ENCODE measurements at regions not wholly inside any gene's neighbourhood (a gene's known extent, or its start where the extent isn't known, plus 50 kb on each side); places are given as distances from the start of the nearest gene placed in this dataset.

GRCh38 chr14:26213846-26214575, 383.8 kb downstream of the NOVA1 start:
- in situ Hi-C loops (cut with HindIII; ENCODE audit: low sequenced_read_pairs), result no loop called here
- DNase-seq (ENCODE audit: low spot score), result peak; percentile 48

GRCh38 chr14:26209699-26210098, 388.1 kb downstream of the NOVA1 start:
- no peak for DNase-seq (ENCODE audit: low spot score)
- in situ Hi-C loops (cut with HindIII; ENCODE audit: low sequenced_read_pairs), result no loop called here

GRCh38 chr14:26206640-26207039, 391.2 kb downstream of the NOVA1 start:
- DNase-seq (ENCODE audit: low spot score), result no peak
- in situ Hi-C loops (cut with HindIII; ENCODE audit: low sequenced_read_pairs), result no loop called here

- peak; percentile 85 for DNase-seq (ENCODE audit: low spot score)
- in situ Hi-C loops (cut with HindIII; ENCODE audit: low sequenced_read_pairs), result no loop called here
Observed at GRCh38 chr14:26204728-26205479, 392.9 kb downstream of the NOVA1 start.

GRCh38 chr14:26204366-26204727, 393.5 kb downstream of the NOVA1 start:
- in situ Hi-C loops (cut with HindIII; ENCODE audit: low sequenced_read_pairs), result no loop called here
- DNase-seq (ENCODE audit: low spot score), result no peak

- no peak for DNase-seq (ENCODE audit: low spot score)
- in situ Hi-C loops (cut with HindIII; ENCODE audit: low sequenced_read_pairs), result no loop called here
Observed at GRCh38 chr14:26200687-26201086, 397.1 kb downstream of the NOVA1 start.

GRCh38 chr14:26199590-26200370, 398.1 kb downstream of the NOVA1 start:
- DNase-seq (ENCODE audit: low spot score), result no peak
- in situ Hi-C loops (cut with HindIII; ENCODE audit: low sequenced_read_pairs), result no loop called here

GRCh38 chr14:26199096-26199495, 398.7 kb downstream of the NOVA1 start:
- in situ Hi-C loops (cut with HindIII; ENCODE audit: low sequenced_read_pairs), result no loop called here
- no peak for DNase-seq (ENCODE audit: low spot score)

- DNase-seq (ENCODE audit: low spot score), result peak; percentile 81
- in situ Hi-C loops (cut with HindIII; ENCODE audit: low sequenced_read_pairs), result no loop called here
Observed at GRCh38 chr14:26194816-26195215, 403.0 kb downstream of the NOVA1 start.

GRCh38 chr14:26191671-26192070, 406.2 kb downstream of the NOVA1 start:
- no peak for DNase-seq (ENCODE audit: low spot score)
- in situ Hi-C loops (cut with HindIII; ENCODE audit: low sequenced_read_pairs), result no loop called here

- in situ Hi-C loops (cut with HindIII; ENCODE audit: low sequenced_read_pairs), result no loop called here
- no peak for DNase-seq (ENCODE audit: low spot score)
Observed at GRCh38 chr14:26191123-26191522, 406.7 kb downstream of the NOVA1 start.

- in situ Hi-C loops (cut with HindIII; ENCODE audit: low sequenced_read_pairs), result no loop called here
- no peak for DNase-seq (ENCODE audit: low spot score)
Observed at GRCh38 chr14:26190646-26191045, 407.2 kb downstream of the NOVA1 start.

GRCh38 chr14:26187996-26188620, 409.7 kb downstream of the NOVA1 start:
- in situ Hi-C loops (cut with HindIII; ENCODE audit: low sequenced_read_pairs), result no loop called here
- no peak for DNase-seq (ENCODE audit: low spot score)

- no peak for DNase-seq (ENCODE audit: low spot score)
- in situ Hi-C loops (cut with HindIII; ENCODE audit: low sequenced_read_pairs), result no loop called here
Observed at GRCh38 chr14:26180221-26180620, 417.6 kb downstream of the NOVA1 start.

GRCh38 chr14:26175658-26176057, 422.2 kb downstream of the NOVA1 start:
- no peak for DNase-seq (ENCODE audit: low spot score)
- in situ Hi-C loops (cut with HindIII; ENCODE audit: low sequenced_read_pairs), result no loop called here

GRCh38 chr14:26174395-26174794, 423.4 kb downstream of the NOVA1 start:
- in situ Hi-C loops (cut with HindIII; ENCODE audit: low sequenced_read_pairs), result no loop called here
- no peak for DNase-seq (ENCODE audit: low spot score)

GRCh38 chr14:26173581-26174110, 424.2 kb downstream of the NOVA1 start:
- in situ Hi-C loops (cut with HindIII; ENCODE audit: low sequenced_read_pairs), result no loop called here
- DNase-seq (ENCODE audit: low spot score), result no peak

GRCh38 chr14:26172396-26172795, 425.4 kb downstream of the NOVA1 start:
- in situ Hi-C loops (cut with HindIII; ENCODE audit: low sequenced_read_pairs), result no loop called here
- DNase-seq (ENCODE audit: low spot score), result no peak

GRCh38 chr14:26170885-26171284, 426.9 kb downstream of the NOVA1 start:
- no peak for DNase-seq (ENCODE audit: low spot score)
- in situ Hi-C loops (cut with HindIII; ENCODE audit: low sequenced_read_pairs), result no loop called here

Data from G401 (cell line).